Keratinocyte (primary cell): ENCODE measurements at regions not wholly inside any gene's neighbourhood (a gene's known extent, or its start where the extent isn't known, plus 50 kb on each side); places are given as distances from the start of the nearest gene placed in this dataset.

Source experiments
- EZH2 ChIP-seq: IDR thresholded peaks from one replicate; pipeline ENCODE4 v1.6.1; 2012; ENCODE audit warnings: inconsistent platforms, mild to moderate bottlenecking, low read length, moderate library complexity
- TF ChIP-seq, protein P1 (sequence below), 3 experiments: IDR thresholded peaks in 1 of 3; conservative IDR thresholded peaks in 1 of 3; optimal IDR thresholded peaks in 1 of 3; 2 replicates in 2 of 3; 3 replicates in 1 of 3; pipeline versions ENCODE3 to v1.5.1; 2011; ENCODE audit warnings: low read length in 3 of 3, mild to moderate bottlenecking in 3 of 3, moderate library complexity in 2 of 3, control low read depth in 1 of 3, inconsistent platforms in 1 of 3; ENCODE audit not compliant: insufficient read depth in 2 of 3; ENCODE audit errors: extremely low read depth in 1 of 3

DNA sequence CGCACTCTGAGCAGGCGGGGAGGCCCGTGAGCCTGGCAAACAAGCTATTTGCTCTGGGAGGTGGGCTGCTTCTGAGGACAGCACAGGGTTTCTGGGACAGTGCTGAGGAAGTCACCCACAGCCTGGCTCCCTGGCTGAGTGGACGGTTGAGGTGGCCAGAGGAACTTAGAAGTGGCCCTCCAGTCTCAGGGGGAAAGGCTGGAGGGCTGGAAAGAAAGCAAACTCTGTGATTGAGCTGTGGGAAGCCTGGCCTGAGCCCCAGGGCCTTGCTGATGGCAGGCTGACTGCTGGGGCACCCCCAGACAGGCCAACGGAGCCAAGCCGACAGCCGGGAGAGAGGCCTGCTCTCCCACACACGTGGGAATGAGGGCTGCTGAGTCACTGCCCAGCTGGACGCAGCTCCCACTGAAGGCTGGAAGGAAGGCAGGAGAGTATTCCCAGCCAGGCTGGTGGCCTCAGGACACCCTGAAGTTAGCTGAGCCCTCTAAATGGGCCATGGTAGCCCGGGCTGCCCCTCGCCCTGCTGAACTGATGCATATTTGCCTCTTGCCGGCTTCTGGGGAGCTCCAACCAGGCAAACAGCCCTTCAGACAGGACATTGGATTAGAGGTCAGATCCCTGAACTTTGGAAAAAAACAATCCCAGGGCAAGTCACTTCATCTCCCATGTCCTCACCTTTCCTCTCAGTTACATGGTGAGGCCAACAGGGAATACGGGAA lies 98.0 kb upstream of the TLE3 start:
- TF ChIP-seq, protein P1, sequence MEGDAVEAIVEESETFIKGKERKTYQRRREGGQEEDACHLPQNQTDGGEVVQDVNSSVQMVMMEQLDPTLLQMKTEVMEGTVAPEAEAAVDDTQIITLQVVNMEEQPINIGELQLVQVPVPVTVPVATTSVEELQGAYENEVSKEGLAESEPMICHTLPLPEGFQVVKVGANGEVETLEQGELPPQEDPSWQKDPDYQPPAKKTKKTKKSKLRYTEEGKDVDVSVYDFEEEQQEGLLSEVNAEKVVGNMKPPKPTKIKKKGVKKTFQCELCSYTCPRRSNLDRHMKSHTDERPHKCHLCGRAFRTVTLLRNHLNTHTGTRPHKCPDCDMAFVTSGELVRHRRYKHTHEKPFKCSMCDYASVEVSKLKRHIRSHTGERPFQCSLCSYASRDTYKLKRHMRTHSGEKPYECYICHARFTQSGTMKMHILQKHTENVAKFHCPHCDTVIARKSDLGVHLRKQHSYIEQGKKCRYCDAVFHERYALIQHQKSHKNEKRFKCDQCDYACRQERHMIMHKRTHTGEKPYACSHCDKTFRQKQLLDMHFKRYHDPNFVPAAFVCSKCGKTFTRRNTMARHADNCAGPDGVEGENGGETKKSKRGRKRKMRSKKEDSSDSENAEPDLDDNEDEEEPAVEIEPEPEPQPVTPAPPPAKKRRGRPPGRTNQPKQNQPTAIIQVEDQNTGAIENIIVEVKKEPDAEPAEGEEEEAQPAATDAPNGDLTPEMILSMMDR (optimal IDR thresholded peaks at IDR 0.05 in 1 of 3, IDR thresholded peaks at IDR 0.05 in 1 of 3, conservative IDR thresholded peaks at IDR 0.05 in 1 of 3; ENCODE audit: extremely low read depth in 1 of 3, insufficient read depth in 2 of 3, low read length in 3 of 3): no peak
- TF ChIP-seq EZH2: no peak
